Mammary epithelial cell (primary cell): ENCODE measurements at regions not wholly inside any gene's neighbourhood (a gene's known extent, or its start where the extent isn't known, plus 50 kb on each side); places are given as distances from the start of the nearest gene placed in this dataset.

Experiments
- CTCF ChIP-seq, 2 donors: IDR thresholded peaks in 1 of 2; conservative IDR thresholded peaks in 1 of 2; 2 replicates each; pipeline ENCODE4 v1.5.1; 2011 to 2012; ENCODE audit warnings: inconsistent platforms in 2 of 2, low read length in 2 of 2, mild to moderate bottlenecking in 2 of 2, control low read depth in 1 of 2, low read depth in 1 of 2; ENCODE audit not compliant: insufficient read depth in 1 of 2; ENCODE audit errors: extremely low read depth in 1 of 2
- EZH2 ChIP-seq: IDR thresholded peaks from 2 replicates; pipeline ENCODE4 v1.6.1; 2012; ENCODE audit warnings: low read length, inconsistent platforms, borderline replicate concordance

GRCh38 chr17:77668518-77668917 is 290.0 kb upstream of the TNRC6C start:
- TF ChIP-seq CTCF (conservative IDR thresholded peaks at IDR 0.05 in 1 of 2, IDR thresholded peaks at IDR 0.05 in 1 of 2; ENCODE audit: extremely low read depth in 1 of 2, insufficient read depth in 1 of 2, low read depth in 1 of 2, low read length in 2 of 2) (no peak), EZH2 (no peak)
